Skeletal muscle satellite cell (primary cell): ENCODE measurements at regions not wholly inside any gene's neighbourhood (a gene's known extent, or its start where the extent isn't known, plus 50 kb on each side); places are given as distances from the start of the nearest gene placed in this dataset.
A peak's percentile ranks its signal among the peaks of the same experiment; 100 is the strongest.
"Not testable (repeated sequence)": the region's sequence is repeated elsewhere in the genome, so short reads cannot be mapped to it uniquely, and the experiment has no call there.

Experiments
- H3K27me3 ChIP-seq: 2 replicates; pipeline ENCODE4 v1.7.0; 2013; ENCODE audit warnings: low read length; ENCODE audit not compliant: control insufficient read depth, insufficient read depth
- H3K36me3 ChIP-seq: 2 replicates; pipeline ENCODE4 v1.7.0; 2013; ENCODE audit warnings: mild to moderate bottlenecking, control low read depth, low read length; ENCODE audit not compliant: insufficient read depth
- H3K4me1 ChIP-seq: 2 replicates; pipeline ENCODE4 v1.7.0; 2013; ENCODE audit warnings: low read length; ENCODE audit not compliant: control insufficient read depth, insufficient read depth
- H3K4me2 ChIP-seq: 2 replicates; pipeline ENCODE4 v1.7.0; 2013; ENCODE audit warnings: mild to moderate bottlenecking, low read length
- H3K4me3 ChIP-seq: 2 replicates; pipeline ENCODE4 v1.7.0; 2013; ENCODE audit warnings: low read length
- H3K9ac ChIP-seq: 2 replicates; pipeline ENCODE4 v1.7.0; 2013; ENCODE audit warnings: mild to moderate bottlenecking, low read depth, low read length, moderate library complexity
- H3K9me3 ChIP-seq: replicated peaks from 2 replicates; pipeline ENCODE4 v1.7.0; 2013; ENCODE audit warnings: mild to moderate bottlenecking, control low read depth, low read length

- H3K4me1 ChIP-seq, H3K4me2 ChIP-seq, H3K9me3 ChIP-seq, H3K36me3 ChIP-seq, H3K4me3 ChIP-seq, H3K9ac ChIP-seq, H3K27me3 ChIP-seq: not testable (repeated sequence)
These were observed 74.4 kb upstream of the C3orf49 start for GRCh38 chr3:63744693-63745092.

- no peaks in the 10 kb centered on the region for H3K4me1 ChIP-seq
- H3K9ac ChIP-seq, result no peak overlapping the region
- H3K36me3 ChIP-seq, result no peaks in the 10 kb centered on the region
- no peaks in the 10 kb centered on the region for H3K27me3 ChIP-seq
- no peak overlapping the region for H3K4me3 ChIP-seq
- H3K9me3 ChIP-seq, result no peaks in the 10 kb centered on the region
- no peak overlapping the region for H3K4me2 ChIP-seq
These were observed 73.3 kb upstream of the C3orf49 start for GRCh38 chr3:63745757-63746156.

- Histone ChIP-seq H3K27me3 (no peaks in the 10 kb centered on the region), H3K4me2 (no peak overlapping the region), H3K9me3 (no peaks in the 10 kb centered on the region), H3K36me3 (no peaks in the 10 kb centered on the region), H3K4me3 (no peak overlapping the region), H3K4me1 (no peaks in the 10 kb centered on the region), H3K9ac (no peak overlapping the region)
These were observed 72.9 kb upstream of the C3orf49 start for GRCh38 chr3:63746211-63746610.

GRCh38 chr3:63751459-63751858, 67.6 kb upstream of the C3orf49 start:
- H3K27me3 ChIP-seq, result no peaks in the 10 kb centered on the region

GRCh38 chr3:63753567-63753966, 65.5 kb upstream of the C3orf49 start:
- H3K4me3 ChIP-seq, result no peak overlapping the region
- no peaks in the 10 kb centered on the region for H3K4me1 ChIP-seq
- H3K9ac ChIP-seq, result no peak overlapping the region
- no peaks in the 10 kb centered on the region for H3K36me3 ChIP-seq
- no peak overlapping the region for H3K4me2 ChIP-seq
- peaks cover 3% of the 10 kb centered on the region for H3K27me3 ChIP-seq
- no peaks in the 10 kb centered on the region for H3K9me3 ChIP-seq

More at GRCh38 chr3:63751459-63751858, 67.6 kb upstream of the C3orf49 start:
- Histone ChIP-seq H3K9ac (no peak overlapping the region), H3K9me3 (no peaks in the 10 kb centered on the region), H3K36me3 (no peaks in the 10 kb centered on the region), H3K4me1 (no peaks in the 10 kb centered on the region), H3K4me3 (no peak overlapping the region), H3K4me2 (no peak overlapping the region)

- Histone ChIP-seq H3K36me3 (no peaks in the 10 kb centered on the region), H3K4me3 (no peak overlapping the region), H3K4me2 (no peak overlapping the region), H3K4me1 (no peaks in the 10 kb centered on the region), H3K9ac (no peak overlapping the region), H3K27me3 (peaks cover 3% of the 10 kb centered on the region), H3K9me3 (no peaks in the 10 kb centered on the region)
These were observed 65.1 kb upstream of the C3orf49 start for GRCh38 chr3:63753995-63754394.

GRCh38 chr3:63762180-63762579, 56.9 kb upstream of the C3orf49 start:
- Histone ChIP-seq H3K36me3 (no peaks in the 10 kb centered on the region), H3K4me3 (no peak overlapping the region), H3K4me2 (peak overlapping the region; percentile 38), H3K4me1 (peaks cover 19% of the 10 kb centered on the region), H3K9me3 (no peaks in the 10 kb centered on the region), H3K27me3 (peaks cover 1% of the 10 kb centered on the region), H3K9ac (no peak overlapping the region)

- Histone ChIP-seq H3K4me2 (peak overlapping the region; percentile 38), H3K36me3 (no peaks in the 10 kb centered on the region), H3K4me1 (peaks cover 19% of the 10 kb centered on the region), H3K9ac (peak overlapping the region; percentile 16), H3K9me3 (no peaks in the 10 kb centered on the region), H3K27me3 (no peaks in the 10 kb centered on the region), H3K4me3 (no peak overlapping the region)
These were observed 56.1 kb upstream of the C3orf49 start for GRCh38 chr3:63762934-63763550.

- Histone ChIP-seq H3K36me3 (no peaks in the 10 kb centered on the region), H3K9me3 (no peaks in the 10 kb centered on the region), H3K4me1 (peaks cover 19% of the 10 kb centered on the region), H3K9ac (no peak overlapping the region), H3K27me3 (peaks cover 5% of the 10 kb centered on the region), H3K4me3 (no peak overlapping the region), H3K4me2 (no peak overlapping the region)
These were observed 54.6 kb upstream of the C3orf49 start for GRCh38 chr3:63764511-63764910.

GRCh38 chr3:63766261-63766660, 52.8 kb upstream of the C3orf49 start:
- H3K4me3 ChIP-seq, result no peak overlapping the region
- peaks cover 19% of the 10 kb centered on the region for H3K4me1 ChIP-seq
- peaks cover 5% of the 10 kb centered on the region for H3K27me3 ChIP-seq
- no peak overlapping the region for H3K9ac ChIP-seq
- no peaks in the 10 kb centered on the region for H3K36me3 ChIP-seq
- H3K9me3 ChIP-seq, result no peaks in the 10 kb centered on the region
- no peak overlapping the region for H3K4me2 ChIP-seq

GRCh38 chr3:63768386-63768785, 50.7 kb upstream of the C3orf49 start:
- Histone ChIP-seq H3K27me3 (peaks cover 5% of the 10 kb centered on the region), H3K4me3 (no peak overlapping the region), H3K4me1 (peaks cover 3% of the 10 kb centered on the region), H3K9me3 (no peaks in the 10 kb centered on the region), H3K9ac (no peak overlapping the region), H3K4me2 (no peak overlapping the region), H3K36me3 (no peaks in the 10 kb centered on the region)

- H3K36me3 ChIP-seq, result no peaks in the 10 kb centered on the region
- peaks cover 5% of the 10 kb centered on the region for H3K27me3 ChIP-seq
- no peak overlapping the region for H3K4me3 ChIP-seq
- no peak overlapping the region for H3K9ac ChIP-seq
- H3K4me2 ChIP-seq, result no peak overlapping the region
- no peaks in the 10 kb centered on the region for H3K4me1 ChIP-seq
- H3K9me3 ChIP-seq, result no peaks in the 10 kb centered on the region
These were observed 50.2 kb upstream of the C3orf49 start for GRCh38 chr3:63768888-63769287.
